ENCODE measurements at regions not wholly inside any gene's neighbourhood (a gene's known extent, or its start where the extent isn't known, plus 50 kb on each side); places are given as distances from the start of the nearest gene placed in this dataset.

DNA sequence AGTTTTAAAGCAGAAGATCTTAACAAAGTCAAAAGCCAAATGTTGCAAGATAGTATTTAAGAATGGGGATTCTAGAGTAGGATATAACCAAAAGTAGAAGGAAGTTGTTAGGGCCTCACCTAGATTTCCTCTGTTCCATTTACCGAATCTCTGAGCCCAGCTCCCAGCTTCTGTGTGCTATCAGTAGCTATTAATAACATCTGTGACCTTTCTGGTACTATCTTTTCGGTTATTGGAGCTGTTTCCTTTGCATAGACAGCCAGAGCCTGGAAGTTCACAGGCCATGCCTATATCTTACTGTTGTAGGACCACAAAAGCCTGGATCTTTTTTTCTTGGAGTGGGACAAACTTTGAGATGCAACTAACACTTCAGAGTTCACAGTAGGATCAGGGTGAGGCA, 244.2 kb downstream of the PPP1R2C start:
- no peak for DNase-seq
- peaks cover 11% of the 10 kb centered on the region for H3K4me1 ChIP-seq (ENCODE audit: insufficient read depth, low read length)
- no peak overlapping the region for H3K4me2 ChIP-seq (ENCODE audit: insufficient read depth, low read length)
- H3K9me3 ChIP-seq (ENCODE audit: insufficient read depth, low read length, severe bottlenecking) = no peaks in the 10 kb centered on the region
- H3K27me3 ChIP-seq (ENCODE audit: insufficient read depth, low read length, poor library complexity) = no peaks in the 10 kb centered on the region
- no peak overlapping the region for H2AFZ ChIP-seq (ENCODE audit: low read depth, low read length)
- no peaks in the 10 kb centered on the region for H4K20me1 ChIP-seq (ENCODE audit: insufficient read depth, low read length)
- no peaks in the 10 kb centered on the region for H3K79me2 ChIP-seq (ENCODE audit: insufficient read depth, low read length)
- TF ChIP-seq CTCF (IDR thresholded peaks at IDR 0.05; ENCODE audit: borderline replicate concordance, extremely low read depth, low read length, poor library complexity, severe bottlenecking) (no peak), EZH2 (IDR thresholded peaks at IDR 0.05; ENCODE audit: borderline replicate concordance, low read depth, low read length, severe bottlenecking) (no peak)
- H3K9ac ChIP-seq (ENCODE audit: low read depth, low read length) = no peak overlapping the region
- ATAC-seq (ENCODE audit: insufficient read depth, low read depth) = no peak
- H3K36me3 ChIP-seq (ENCODE audit: insufficient read depth, low read length) = no peaks in the 10 kb centered on the region
- H3K27ac ChIP-seq (ENCODE audit: low read length) = no peak overlapping the region
- no peak overlapping the region for H3K4me3 ChIP-seq (ENCODE audit: low read depth in 1 of 2, low read length in 2 of 2)

GRCh38 chrX:42531441-42531840, 246.5 kb downstream of the PPP1R2C start:
- H3K9me3 ChIP-seq (ENCODE audit: insufficient read depth, low read length, severe bottlenecking) = no peaks in the 10 kb centered on the region

GRCh38 chrX:42530027-42530426, 247.9 kb downstream of the PPP1R2C start:
- Histone ChIP-seq H3K27me3 (ENCODE audit: insufficient read depth, low read length, poor library complexity) (no peaks in the 10 kb centered on the region), H3K9me3 (ENCODE audit: insufficient read depth, low read length, severe bottlenecking) (no peaks in the 10 kb centered on the region), H3K4me3 (ENCODE audit: low read depth in 1 of 2, low read length in 2 of 2) (no peak overlapping the region), H3K27ac (ENCODE audit: low read length) (no peak overlapping the region), H3K9ac (ENCODE audit: low read depth, low read length) (no peak overlapping the region), H3K36me3 (ENCODE audit: insufficient read depth, low read length) (no peaks in the 10 kb centered on the region), H3K4me2 (ENCODE audit: insufficient read depth, low read length) (no peak overlapping the region), H3K4me1 (ENCODE audit: insufficient read depth, low read length) (0 out of 2 replicates have a peak, but pooled peaks cover 4% of the 10 kb centered on the region), H3K79me2 (ENCODE audit: insufficient read depth, low read length) (no peaks in the 10 kb centered on the region), H2AFZ (ENCODE audit: low read depth, low read length) (no peak overlapping the region), H4K20me1 (ENCODE audit: insufficient read depth, low read length) (no peaks in the 10 kb centered on the region)
- TF ChIP-seq EZH2 (IDR thresholded peaks at IDR 0.05; ENCODE audit: borderline replicate concordance, low read depth, low read length, severe bottlenecking) (no peak), CTCF (IDR thresholded peaks at IDR 0.05; ENCODE audit: borderline replicate concordance, extremely low read depth, low read length, poor library complexity, severe bottlenecking) (no peak)
- no peak for DNase-seq
- no peak for ATAC-seq (ENCODE audit: insufficient read depth, low read depth)

More at GRCh38 chrX:42531441-42531840, 246.5 kb downstream of the PPP1R2C start:
- H3K4me1 ChIP-seq (ENCODE audit: insufficient read depth, low read length) = 0 out of 2 replicates have a peak, but pooled peaks cover 4% of the 10 kb centered on the region
- no peaks in the 10 kb centered on the region for H3K27me3 ChIP-seq (ENCODE audit: insufficient read depth, low read length, poor library complexity)
- no peak overlapping the region for H3K4me3 ChIP-seq (ENCODE audit: low read depth in 1 of 2, low read length in 2 of 2)
- ATAC-seq (ENCODE audit: insufficient read depth, low read depth) = no peak
- TF ChIP-seq CTCF (IDR thresholded peaks at IDR 0.05; ENCODE audit: borderline replicate concordance, extremely low read depth, low read length, poor library complexity, severe bottlenecking) (no peak), EZH2 (IDR thresholded peaks at IDR 0.05; ENCODE audit: borderline replicate concordance, low read depth, low read length, severe bottlenecking) (no peak)
- no peak overlapping the region for H2AFZ ChIP-seq (ENCODE audit: low read depth, low read length)
- no peaks in the 10 kb centered on the region for H4K20me1 ChIP-seq (ENCODE audit: insufficient read depth, low read length)
- H3K36me3 ChIP-seq (ENCODE audit: insufficient read depth, low read length) = no peaks in the 10 kb centered on the region
- no peaks in the 10 kb centered on the region for H3K79me2 ChIP-seq (ENCODE audit: insufficient read depth, low read length)
- no peak for DNase-seq
- no peak overlapping the region for H3K27ac ChIP-seq (ENCODE audit: low read length)
- no peak overlapping the region for H3K4me2 ChIP-seq (ENCODE audit: insufficient read depth, low read length)
- H3K9ac ChIP-seq (ENCODE audit: low read depth, low read length) = no peak overlapping the region

DNA sequence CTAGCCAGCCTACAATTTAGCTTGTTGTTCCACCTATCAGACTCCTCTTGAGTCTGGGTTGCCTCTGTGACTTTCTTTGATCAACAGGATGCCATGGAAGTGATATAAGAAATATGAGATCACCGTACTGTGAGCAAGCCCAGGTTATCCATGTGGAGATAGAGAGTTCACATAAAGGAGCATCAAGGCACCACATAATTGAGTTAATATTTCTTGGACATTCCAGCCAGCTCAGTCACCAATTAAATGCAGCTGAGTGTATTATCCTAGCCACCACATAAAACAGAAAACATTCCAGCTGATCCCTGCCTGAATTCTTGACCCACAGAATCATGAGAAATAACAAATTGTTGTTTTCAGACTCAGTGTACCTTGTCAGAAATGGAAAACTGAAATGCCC, 253.6 kb downstream of the PPP1R2C start:
- no peaks in the 10 kb centered on the region for H3K9me3 ChIP-seq (ENCODE audit: insufficient read depth, low read length, severe bottlenecking)
- DNase-seq = no peak
- no peak for ATAC-seq (ENCODE audit: insufficient read depth, low read depth)
- no peaks in the 10 kb centered on the region for H3K27me3 ChIP-seq (ENCODE audit: insufficient read depth, low read length, poor library complexity)
- H3K79me2 ChIP-seq (ENCODE audit: insufficient read depth, low read length) = no peaks in the 10 kb centered on the region
- H3K4me3 ChIP-seq (ENCODE audit: low read depth in 1 of 2, low read length in 2 of 2) = no peak overlapping the region
- H3K4me2 ChIP-seq (ENCODE audit: insufficient read depth, low read length) = no peak overlapping the region
- H3K36me3 ChIP-seq (ENCODE audit: insufficient read depth, low read length) = no peaks in the 10 kb centered on the region
- no peak overlapping the region for H3K9ac ChIP-seq (ENCODE audit: low read depth, low read length)
- no peak overlapping the region for H3K27ac ChIP-seq (ENCODE audit: low read length)
- no peak overlapping the region; the same call in 1 of the 2 replicates for H2AFZ ChIP-seq (ENCODE audit: low read depth, low read length)
- no peaks in the 10 kb centered on the region for H4K20me1 ChIP-seq (ENCODE audit: insufficient read depth, low read length)
- H3K4me1 ChIP-seq (ENCODE audit: insufficient read depth, low read length) = no peaks in the 10 kb centered on the region
- no peak for TF ChIP-seq EZH2 (IDR thresholded peaks at IDR 0.05; ENCODE audit: borderline replicate concordance, low read depth, low read length, severe bottlenecking)
- TF ChIP-seq CTCF (IDR thresholded peaks at IDR 0.05; ENCODE audit: borderline replicate concordance, extremely low read depth, low read length, poor library complexity, severe bottlenecking) = no peak
